ENCODE measurements at regions not wholly inside any gene's neighbourhood (a gene's known extent, or its start where the extent isn't known, plus 50 kb on each side); places are given as distances from the start of the nearest gene placed in this dataset.

GRCh38 chr5:118440496-118440895 lies 547.9 kb downstream of the DTWD2 start:
- intact Hi-C loops (cut with DNase I; ENCODE audit: low total_unique reads) = no loop called here
- no peaks in the 10 kb centered on the region for H3K36me3 ChIP-seq
- no peak for DNase-seq
- no peak overlapping the region for H3K4me3 ChIP-seq
- H3K9me3 ChIP-seq = no peaks in the 10 kb centered on the region
- H3K27ac ChIP-seq = no peak overlapping the region
- WGBS, 5 donors = 69 to 77% (median 75%) methylated on average over 5 of the region's 5 CpGs
- no peaks in the 10 kb centered on the region for H3K27me3 ChIP-seq
- TF ChIP-seq POLR2AphosphoS5 (IDR thresholded peaks at IDR 0.05) (no peak), EP300 (IDR thresholded peaks at IDR 0.05) (no peak), CTCF (IDR thresholded peaks at IDR 0.05) (no peak), POLR2A (IDR thresholded peaks at IDR 0.05) (no peak)
- no peaks in the 10 kb centered on the region for H3K4me1 ChIP-seq

- no peaks in the 10 kb centered on the region for H3K9me3 ChIP-seq
- WGBS, 5 donors = 14 to 29% (median 21%) methylated on average over 2 of the region's 2 CpGs
- intact Hi-C loops (cut with DNase I; ENCODE audit: low total_unique reads) = no loop called here
- H3K36me3 ChIP-seq = no peaks in the 10 kb centered on the region
- no peak overlapping the region for H3K27ac ChIP-seq
- TF ChIP-seq POLR2A (IDR thresholded peaks at IDR 0.05) (no peak), CTCF (IDR thresholded peaks at IDR 0.05) (no peak), EP300 (IDR thresholded peaks at IDR 0.05) (no peak), POLR2AphosphoS5 (IDR thresholded peaks at IDR 0.05) (no peak)
- H3K4me1 ChIP-seq = no peaks in the 10 kb centered on the region
- H3K27me3 ChIP-seq = no peaks in the 10 kb centered on the region
- no peak overlapping the region for H3K4me3 ChIP-seq
- DNase-seq = no peak
These were observed 548.5 kb downstream of the DTWD2 start for GRCh38 chr5:118439831-118440230.

GRCh38 chr5:118435131-118435530 lies 553.2 kb downstream of the DTWD2 start:
- DNase-seq = no peak
- Histone ChIP-seq H3K27ac (no peak overlapping the region), H3K27me3 (no peaks in the 10 kb centered on the region), H3K36me3 (no peaks in the 10 kb centered on the region), H3K9me3 (no peaks in the 10 kb centered on the region), H3K4me1 (no peaks in the 10 kb centered on the region), H3K4me3 (no peak overlapping the region)
- intact Hi-C loops (cut with DNase I; ENCODE audit: low total_unique reads) = no loop called here
- WGBS, 5 donors = 74 to 82% (median 79%) methylated on average over 4 of the region's 4 CpGs
- TF ChIP-seq CTCF (IDR thresholded peaks at IDR 0.05) (no peak), POLR2AphosphoS5 (IDR thresholded peaks at IDR 0.05) (no peak), EP300 (IDR thresholded peaks at IDR 0.05) (no peak), POLR2A (IDR thresholded peaks at IDR 0.05) (no peak)

GRCh38 chr5:118434522-118434921 lies 553.8 kb downstream of the DTWD2 start:
- 64 to 85% (median 80%) methylated on average over 2 of the region's 2 CpGs for WGBS, 5 donors
- intact Hi-C loops (cut with DNase I; ENCODE audit: low total_unique reads) = no loop called here
- no peak overlapping the region for H3K4me3 ChIP-seq
- no peaks in the 10 kb centered on the region for H3K27me3 ChIP-seq
- no peak overlapping the region for H3K27ac ChIP-seq
- no peak for TF ChIP-seq CTCF (IDR thresholded peaks at IDR 0.05)
- TF ChIP-seq POLR2AphosphoS5 (IDR thresholded peaks at IDR 0.05) = peak in 1 of 3 donors; percentile 25
- no peaks in the 10 kb centered on the region for H3K9me3 ChIP-seq
- no peaks in the 10 kb centered on the region for H3K36me3 ChIP-seq
- no peaks in the 10 kb centered on the region for H3K4me1 ChIP-seq
- no peak for DNase-seq
